Mucosa of descending colon (tissue), 3 donors: ENCODE measurements at regions not wholly inside any gene's neighbourhood (a gene's known extent, or its start where the extent isn't known, plus 50 kb on each side); places are given as distances from the start of the nearest gene placed in this dataset.

Experiments
- ATAC-seq: fragments of 200-7000 bp; cut with Tn5 transposase; one replicate; pipeline ENCODE4 v1.9.1; 2020; ENCODE audit warnings: mild to moderate bottlenecking, moderate library complexity
- DNase-seq, 3 donors: peaks; one replicate each; pipeline ENCODE4 v3.0.0-alpha.2; 2020
- H3K36me3 ChIP-seq: fragments of 200-600 bp; one replicate; pipeline ENCODE4 v1.8.0; 2021; ENCODE audit warnings: low read depth, mild to moderate bottlenecking
- H3K4me1 ChIP-seq: fragments of 200-600 bp; one replicate; pipeline ENCODE4 v1.8.0; 2021; ENCODE audit warnings: low read depth, mild to moderate bottlenecking
- H3K4me3 ChIP-seq: fragments of 200-600 bp; one replicate; pipeline ENCODE4 v1.8.0; 2021; ENCODE audit warnings: mild to moderate bottlenecking
- H3K9me3 ChIP-seq: fragments of 200-600 bp; one replicate; pipeline ENCODE4 v1.8.0; 2021; ENCODE audit warnings: mild to moderate bottlenecking
- CTCF ChIP-seq: fragments of 200-600 bp; IDR thresholded peaks from one replicate; pipeline ENCODE4 v1.8.0; 2022; ENCODE audit warnings: antibody characterized with exemption, mild to moderate bottlenecking
- intact Hi-C, 2 donors: fragments of 100-400 bp; cut with DNase I in 1 of 2; cut with micrococcal nuclease in 1 of 2; formaldehyde crosslinking; loops; one replicate each; pipeline versions ENCODE4 v1.11.0 to v1.11.1; 2022; cut with DNase I, micrococcal nuclease
- donor health status: DM: no; HTN: no; CAD: no; lungs with moderate emphysema.
- donor health status: DM: no; HTN: no; CAD: no.
- donor health status: DM: no; HTN: yes; CAD: no.

GRCh38 chr5:86101966-86102365, 515.8 kb upstream of the COX7C start:
- Histone ChIP-seq H3K4me3 (no peak overlapping the region), H3K36me3 (no peaks in the 10 kb centered on the region), H3K9me3 (no peaks in the 10 kb centered on the region), H3K4me1 (no peaks in the 10 kb centered on the region)
- DNase-seq = peak in 1 of 3 donors; percentile 21
- intact Hi-C loops = no loop called here
- ATAC-seq = no peak
- TF ChIP-seq CTCF = no peak

GRCh38 chr5:86108825-86109224, 508.9 kb upstream of the COX7C start:
- intact Hi-C loops = no loop called here
- no peak for TF ChIP-seq CTCF
- Histone ChIP-seq H3K36me3 (no peaks in the 10 kb centered on the region), H3K9me3 (no peaks in the 10 kb centered on the region), H3K4me3 (no peak overlapping the region), H3K4me1 (no peaks in the 10 kb centered on the region)
- ATAC-seq (no peak), DNase-seq (peak in 1 of 3 donors; percentile 20)

DNA sequence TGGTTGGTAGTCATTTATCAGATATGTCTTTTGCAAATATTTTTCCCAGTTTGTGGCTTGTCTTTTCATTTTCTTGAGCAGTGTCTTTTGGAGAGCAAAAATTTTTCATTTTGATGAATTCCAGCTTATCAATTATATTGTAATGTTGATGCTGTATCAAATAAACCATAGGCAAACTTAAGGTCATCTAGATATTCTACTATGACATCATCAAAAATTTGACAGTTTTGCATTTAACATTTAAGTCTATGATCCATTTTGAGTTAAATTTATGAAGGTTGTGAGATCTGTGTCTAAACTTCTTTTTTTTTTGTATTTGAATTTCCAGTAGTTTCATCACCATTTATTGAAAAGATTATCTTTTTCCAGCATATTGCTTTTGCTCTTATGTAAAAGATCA, 505.5 kb upstream of the COX7C start:
- Histone ChIP-seq H3K4me1 (no peaks in the 10 kb centered on the region), H3K36me3 (no peaks in the 10 kb centered on the region), H3K4me3 (no peak overlapping the region), H3K9me3 (no peaks in the 10 kb centered on the region)
- ATAC-seq (no peak), DNase-seq (no peak)
- no peak for TF ChIP-seq CTCF
- intact Hi-C loops = no loop called here

- intact Hi-C loops = no loop called here
- no peak for TF ChIP-seq CTCF
- no peaks in the 10 kb centered on the region for H3K4me1 ChIP-seq
- no peaks in the 10 kb centered on the region for H3K9me3 ChIP-seq
- H3K36me3 ChIP-seq = no peaks in the 10 kb centered on the region
- H3K4me3 ChIP-seq = no peak overlapping the region
- DNase-seq = no peak
- ATAC-seq = no peak
These were observed 502.6 kb upstream of the COX7C start for GRCh38 chr5:86115164-86115563.

GRCh38 chr5:86118542-86118941, 499.2 kb upstream of the COX7C start:
- no peak for ATAC-seq
- intact Hi-C loops = no loop called here
- Histone ChIP-seq H3K9me3 (no peaks in the 10 kb centered on the region), H3K4me3 (no peak overlapping the region), H3K4me1 (no peaks in the 10 kb centered on the region), H3K36me3 (no peaks in the 10 kb centered on the region)
- no peak for DNase-seq
- TF ChIP-seq CTCF = no peak

DNA sequence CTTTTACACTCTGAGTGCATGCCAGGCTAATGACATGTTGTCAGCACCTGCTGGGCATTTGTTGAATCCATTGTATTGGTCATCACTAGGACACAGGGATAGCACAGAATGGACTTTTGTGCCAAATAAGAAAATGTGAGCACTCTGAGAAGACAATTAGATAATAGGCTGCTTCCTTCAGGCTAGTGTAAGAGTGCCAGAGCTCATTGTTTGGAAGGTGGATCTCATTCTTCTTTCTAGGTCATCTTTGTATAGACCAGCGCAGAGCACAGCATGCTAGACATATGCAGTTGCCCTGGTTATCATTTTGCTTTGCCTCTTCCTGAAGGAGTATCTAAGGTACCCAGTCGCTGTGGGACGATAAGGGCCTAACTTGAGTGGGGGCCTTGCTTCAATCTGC, 493.4 kb upstream of the COX7C start:
- ATAC-seq = no peak
- intact Hi-C loops = no loop called here

More for the DNA sequence above, 493.4 kb upstream of the COX7C start:
- no peaks in the 10 kb centered on the region for H3K9me3 ChIP-seq
- TF ChIP-seq CTCF = no peak
- no peak overlapping the region for H3K4me3 ChIP-seq
- H3K36me3 ChIP-seq = no peaks in the 10 kb centered on the region
- DNase-seq = no peak
- no peaks in the 10 kb centered on the region for H3K4me1 ChIP-seq
